ENCODE measurements at regions not wholly inside any gene's neighbourhood (a gene's known extent, or its start where the extent isn't known, plus 50 kb on each side); places are given as distances from the start of the nearest gene placed in this dataset.

GRCh38 chr21:38057626-38058025, 141.4 kb upstream of the KCNJ6 start:
- no peak for DNase-seq (ENCODE audit: low spot score)
- H3K27ac ChIP-seq (ENCODE audit: low read depth, low read length, poor library complexity, severe bottlenecking): no peak overlapping the region
- BruUV-seq (replicated peaks): no TSS peak
- ChIA-PET CTCF (no interaction called here), POLR2A (ENCODE audit: low non-redundant PET) (no interaction called here)
- intact Hi-C loops (cut with micrococcal nuclease; ENCODE audit: unreplicated experiment): no loop called here
- no peaks in the 10 kb centered on the region for H3K27me3 ChIP-seq (replicated peaks; ENCODE audit: insufficient read depth, low read depth, low read length, poor library complexity)
- no peak for TF ChIP-seq CTCF (conservative IDR thresholded peaks at IDR 0.05; ENCODE audit: low read depth, low read length)
- no peak for TF ChIP-seq EZH2 (IDR thresholded peaks at IDR 0.05; ENCODE audit: borderline replicate concordance, low read depth, low read length, poor library complexity, severe bottlenecking)
- H3K36me3 ChIP-seq (ENCODE audit: insufficient read depth, low read length, poor library complexity, severe bottlenecking): no peaks in the 10 kb centered on the region
- no peaks in the 10 kb centered on the region for H3K4me1 ChIP-seq (ENCODE audit: insufficient read depth, low read length, poor library complexity, severe bottlenecking)
- no peaks in the 10 kb centered on the region for H3K9me3 ChIP-seq (ENCODE audit: low read depth, low read length, poor library complexity, severe bottlenecking)
- no peak overlapping the region for H3K4me3 ChIP-seq (ENCODE audit: low read depth, low read length, poor library complexity, severe bottlenecking)

GRCh38 chr21:38060533-38060932, 144.3 kb upstream of the KCNJ6 start:
- TF ChIP-seq CTCF (conservative IDR thresholded peaks at IDR 0.05; ENCODE audit: low read depth, low read length) (no peak), EZH2 (IDR thresholded peaks at IDR 0.05; ENCODE audit: borderline replicate concordance, low read depth, low read length, poor library complexity, severe bottlenecking) (no peak)
- BruUV-seq (replicated peaks): no TSS peak
- H3K27me3 ChIP-seq (replicated peaks; ENCODE audit: insufficient read depth, low read depth, low read length, poor library complexity): no peaks in the 10 kb centered on the region
- POLR2A ChIA-PET (ENCODE audit: low non-redundant PET): no interaction called here
- DNase-seq (ENCODE audit: low spot score): no peak
- H3K27ac ChIP-seq (ENCODE audit: low read depth, low read length, poor library complexity, severe bottlenecking): no peak overlapping the region
- no peaks in the 10 kb centered on the region for H3K9me3 ChIP-seq (ENCODE audit: low read depth, low read length, poor library complexity, severe bottlenecking)
- intact Hi-C loops (cut with micrococcal nuclease; ENCODE audit: unreplicated experiment): no loop called here
- H3K4me1 ChIP-seq (ENCODE audit: insufficient read depth, low read length, poor library complexity, severe bottlenecking): no peaks in the 10 kb centered on the region
- no peaks in the 10 kb centered on the region for H3K36me3 ChIP-seq (ENCODE audit: insufficient read depth, low read length, poor library complexity, severe bottlenecking)
- CTCF ChIA-PET: no interaction called here
- no peak overlapping the region for H3K4me3 ChIP-seq (ENCODE audit: low read depth, low read length, poor library complexity, severe bottlenecking)

GRCh38 chr21:38067086-38067739, 151.0 kb upstream of the KCNJ6 start:
- H3K4me1 ChIP-seq (ENCODE audit: insufficient read depth, low read length, poor library complexity, severe bottlenecking): no peaks in the 10 kb centered on the region
- no peak overlapping the region for H3K4me3 ChIP-seq (ENCODE audit: low read depth, low read length, poor library complexity, severe bottlenecking)
- H3K27ac ChIP-seq (ENCODE audit: low read depth, low read length, poor library complexity, severe bottlenecking): no peak overlapping the region
- no peaks in the 10 kb centered on the region for H3K36me3 ChIP-seq (ENCODE audit: insufficient read depth, low read length, poor library complexity, severe bottlenecking)
- intact Hi-C loops (cut with micrococcal nuclease; ENCODE audit: unreplicated experiment): no loop called here
- TF ChIP-seq EZH2 (IDR thresholded peaks at IDR 0.05; ENCODE audit: borderline replicate concordance, low read depth, low read length, poor library complexity, severe bottlenecking): no peak
- no peak for TF ChIP-seq CTCF (conservative IDR thresholded peaks at IDR 0.05; ENCODE audit: low read depth, low read length)
- H3K27me3 ChIP-seq (replicated peaks; ENCODE audit: insufficient read depth, low read depth, low read length, poor library complexity): no peaks in the 10 kb centered on the region
- DNase-seq (ENCODE audit: low spot score): no peak
- BruUV-seq (replicated peaks): no TSS peak
- POLR2A ChIA-PET (ENCODE audit: low non-redundant PET): no interaction called here
- H3K9me3 ChIP-seq (ENCODE audit: low read depth, low read length, poor library complexity, severe bottlenecking): no peaks in the 10 kb centered on the region
- CTCF ChIA-PET: no interaction called here

Data from A673 (cell line).